22Rv1 (cell line): ENCODE measurements at regions not wholly inside any gene's neighbourhood (a gene's known extent, or its start where the extent isn't known, plus 50 kb on each side); places are given as distances from the start of the nearest gene placed in this dataset.

ENCODE experiments used
- ZFX ChIP-seq: fragments of 450-650 bp; IDR thresholded peaks from 2 replicates; pipeline ENCODE4 v1.6.1; 2017; ENCODE audit warnings: antibody characterized with exemption, borderline replicate concordance
- TF ChIP-seq, protein P1 (sequence below): fragments of 450-650 bp; IDR thresholded peaks from 2 replicates; pipeline ENCODE4 v1.5.1; 2017; ENCODE audit warnings: mild to moderate bottlenecking

DNA sequence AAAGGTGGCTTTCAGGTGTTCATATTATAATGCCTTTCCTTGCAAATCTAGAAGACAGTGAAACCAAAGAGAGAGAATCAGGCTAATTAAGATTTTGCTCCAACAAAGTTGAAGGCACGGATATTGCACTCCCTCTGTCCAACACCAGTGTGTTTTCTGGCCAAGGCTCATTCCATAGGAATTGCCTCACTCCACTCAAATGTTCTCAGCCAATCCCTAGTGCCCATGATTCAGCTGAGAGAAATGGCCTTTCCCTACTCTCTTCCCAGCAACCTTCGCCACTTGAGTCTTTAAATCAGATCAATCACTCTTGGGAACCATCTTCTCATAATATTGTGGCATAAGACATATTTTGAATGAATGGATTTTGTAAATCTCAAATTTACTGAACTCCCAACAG, 768.2 kb upstream of the ACVR2A start:
- TF ChIP-seq, protein P1, sequence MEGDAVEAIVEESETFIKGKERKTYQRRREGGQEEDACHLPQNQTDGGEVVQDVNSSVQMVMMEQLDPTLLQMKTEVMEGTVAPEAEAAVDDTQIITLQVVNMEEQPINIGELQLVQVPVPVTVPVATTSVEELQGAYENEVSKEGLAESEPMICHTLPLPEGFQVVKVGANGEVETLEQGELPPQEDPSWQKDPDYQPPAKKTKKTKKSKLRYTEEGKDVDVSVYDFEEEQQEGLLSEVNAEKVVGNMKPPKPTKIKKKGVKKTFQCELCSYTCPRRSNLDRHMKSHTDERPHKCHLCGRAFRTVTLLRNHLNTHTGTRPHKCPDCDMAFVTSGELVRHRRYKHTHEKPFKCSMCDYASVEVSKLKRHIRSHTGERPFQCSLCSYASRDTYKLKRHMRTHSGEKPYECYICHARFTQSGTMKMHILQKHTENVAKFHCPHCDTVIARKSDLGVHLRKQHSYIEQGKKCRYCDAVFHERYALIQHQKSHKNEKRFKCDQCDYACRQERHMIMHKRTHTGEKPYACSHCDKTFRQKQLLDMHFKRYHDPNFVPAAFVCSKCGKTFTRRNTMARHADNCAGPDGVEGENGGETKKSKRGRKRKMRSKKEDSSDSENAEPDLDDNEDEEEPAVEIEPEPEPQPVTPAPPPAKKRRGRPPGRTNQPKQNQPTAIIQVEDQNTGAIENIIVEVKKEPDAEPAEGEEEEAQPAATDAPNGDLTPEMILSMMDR: no peak
- TF ChIP-seq ZFX: no peak
